B cell (primary cell): ENCODE measurements at regions not wholly inside any gene's neighbourhood (a gene's known extent, or its start where the extent isn't known, plus 50 kb on each side); places are given as distances from the start of the nearest gene placed in this dataset.

Source experiments
- CTCF ChIP-seq: fragments of 200-600 bp; IDR thresholded peaks from one replicate; pipeline ENCODE4 v1.8.0; 2022; ENCODE audit warnings: antibody characterized with exemption, mild to moderate bottlenecking
- EZH2 ChIP-seq: IDR thresholded peaks from 2 replicates; pipeline ENCODE4 v1.6.1; 2012; ENCODE audit warnings: borderline replicate concordance, low read depth, mild to moderate bottlenecking, moderate library complexity, low read length; ENCODE audit not compliant: insufficient read depth, poor library complexity, severe bottlenecking

- TF ChIP-seq CTCF (no peak), EZH2 (no peak)
Measured at GRCh38 chr6:95865857-95866256, 149.9 kb upstream of the FUT9 start.
